ENCODE measurements at regions not wholly inside any gene's neighbourhood (a gene's known extent, or its start where the extent isn't known, plus 50 kb on each side); places are given as distances from the start of the nearest gene placed in this dataset.

- TF ChIP-seq, protein P1, sequence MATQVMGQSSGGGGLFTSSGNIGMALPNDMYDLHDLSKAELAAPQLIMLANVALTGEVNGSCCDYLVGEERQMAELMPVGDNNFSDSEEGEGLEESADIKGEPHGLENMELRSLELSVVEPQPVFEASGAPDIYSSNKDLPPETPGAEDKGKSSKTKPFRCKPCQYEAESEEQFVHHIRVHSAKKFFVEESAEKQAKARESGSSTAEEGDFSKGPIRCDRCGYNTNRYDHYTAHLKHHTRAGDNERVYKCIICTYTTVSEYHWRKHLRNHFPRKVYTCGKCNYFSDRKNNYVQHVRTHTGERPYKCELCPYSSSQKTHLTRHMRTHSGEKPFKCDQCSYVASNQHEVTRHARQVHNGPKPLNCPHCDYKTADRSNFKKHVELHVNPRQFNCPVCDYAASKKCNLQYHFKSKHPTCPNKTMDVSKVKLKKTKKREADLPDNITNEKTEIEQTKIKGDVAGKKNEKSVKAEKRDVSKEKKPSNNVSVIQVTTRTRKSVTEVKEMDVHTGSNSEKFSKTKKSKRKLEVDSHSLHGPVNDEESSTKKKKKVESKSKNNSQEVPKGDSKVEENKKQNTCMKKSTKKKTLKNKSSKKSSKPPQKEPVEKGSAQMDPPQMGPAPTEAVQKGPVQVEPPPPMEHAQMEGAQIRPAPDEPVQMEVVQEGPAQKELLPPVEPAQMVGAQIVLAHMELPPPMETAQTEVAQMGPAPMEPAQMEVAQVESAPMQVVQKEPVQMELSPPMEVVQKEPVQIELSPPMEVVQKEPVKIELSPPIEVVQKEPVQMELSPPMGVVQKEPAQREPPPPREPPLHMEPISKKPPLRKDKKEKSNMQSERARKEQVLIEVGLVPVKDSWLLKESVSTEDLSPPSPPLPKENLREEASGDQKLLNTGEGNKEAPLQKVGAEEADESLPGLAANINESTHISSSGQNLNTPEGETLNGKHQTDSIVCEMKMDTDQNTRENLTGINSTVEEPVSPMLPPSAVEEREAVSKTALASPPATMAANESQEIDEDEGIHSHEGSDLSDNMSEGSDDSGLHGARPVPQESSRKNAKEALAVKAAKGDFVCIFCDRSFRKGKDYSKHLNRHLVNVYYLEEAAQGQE (IDR thresholded peaks at IDR 0.05; ENCODE audit: insufficient replicate concordance, low read depth) = no peak
- TF ChIP-seq CTCF (IDR thresholded peaks at IDR 0.05; ENCODE audit: insufficient read depth, low read length) = no peak
- no peak for TF ChIP-seq POLR2AphosphoS5 (IDR thresholded peaks at IDR 0.05; ENCODE audit: low read depth)
- TF ChIP-seq SPI1 (IDR thresholded peaks at IDR 0.05; ENCODE audit: borderline replicate concordance, low read depth) = no peak
Observed at GRCh38 chr15:25094519-25094918, 139.7 kb downstream of the SNRPN start.

Measured in HL-60 (cell line).